ENCODE measurements at regions not wholly inside any gene's neighbourhood (a gene's known extent, or its start where the extent isn't known, plus 50 kb on each side); places are given as distances from the start of the nearest gene placed in this dataset.

GRCh38 chr2:155215037-155215707 lies 516.7 kb downstream of the KCNJ3 start (continued):
- TF ChIP-seq CHD7 (IDR thresholded peaks at IDR 0.05; ENCODE audit: insufficient replicate concordance, low read length) (no peak), POU5F1 (IDR thresholded peaks at IDR 0.05; ENCODE audit: low read depth, low read length) (no peak), CBX5 (IDR thresholded peaks at IDR 0.05; ENCODE audit: low read depth, low read length) (no peak), NRF1 (IDR thresholded peaks at IDR 0.05; ENCODE audit: low read depth, low read length) (no peak)

Data from H1 (cell line).